ENCODE measurements at regions not wholly inside any gene's neighbourhood (a gene's known extent, or its start where the extent isn't known, plus 50 kb on each side); places are given as distances from the start of the nearest gene placed in this dataset.
A peak's percentile ranks its signal among the peaks of the same experiment; 100 is the strongest.
"Not testable (repeated sequence)": the region's sequence is repeated elsewhere in the genome, so short reads cannot be mapped to it uniquely, and the experiment has no call there.

- no peak for DNase-seq
Observed at GRCh38 chr10:57663401-57663800, 604.3 kb downstream of the IPMK start.

- no peak for DNase-seq
Observed at GRCh38 chr10:57661206-57661605, 606.5 kb downstream of the IPMK start.

- peak; percentile 51 to 65 (median 59) for DNase-seq
Observed at GRCh38 chr10:57657164-57657765, 610.4 kb downstream of the IPMK start.

- no peak for DNase-seq
Observed at GRCh38 chr10:57654856-57655255, 612.8 kb downstream of the IPMK start.

GRCh38 chr10:57645108-57645507 lies 622.6 kb downstream of the IPMK start:
- not testable (repeated sequence) for DNase-seq

GRCh38 chr10:57638411-57638810 lies 629.3 kb downstream of the IPMK start:
- no peak for DNase-seq

GRCh38 chr10:57628592-57629284 lies 639.0 kb downstream of the IPMK start:
- no peak for DNase-seq

- DNase-seq: no peak
Observed at GRCh38 chr10:57627642-57628178, 640.0 kb downstream of the IPMK start.

- DNase-seq: no peak
Observed at GRCh38 chr10:57624856-57625592, 642.7 kb downstream of the IPMK start.

- DNase-seq: no peak
Observed at GRCh38 chr10:57624066-57624465, 643.6 kb downstream of the IPMK start.

GRCh38 chr10:57621466-57621865 lies 646.2 kb downstream of the IPMK start:
- DNase-seq: no peak

GRCh38 chr10:57605948-57606485 lies 661.7 kb downstream of the IPMK start:
- DNase-seq: no peak

GRCh38 chr10:57599440-57599839 lies 668.3 kb downstream of the IPMK start:
- no peak for DNase-seq

- no peak for DNase-seq
Observed at GRCh38 chr10:57593983-57594573, 673.6 kb downstream of the IPMK start.

GRCh38 chr10:57579926-57580325 lies 687.8 kb downstream of the IPMK start:
- no peak for DNase-seq

- DNase-seq: no peak
Observed at GRCh38 chr10:57562211-57562610, 705.5 kb downstream of the IPMK start.

GRCh38 chr10:57551774-57552173 lies 715.9 kb downstream of the IPMK start:
- DNase-seq: not testable (repeated sequence)

- no peak for DNase-seq
Observed at GRCh38 chr10:57535306-57535705, 732.4 kb downstream of the IPMK start.

GRCh38 chr10:57513637-57514036 lies 754.1 kb downstream of the IPMK start:
- no peak for DNase-seq

- no peak for DNase-seq
Observed at GRCh38 chr10:57507788-57508187, 759.9 kb downstream of the IPMK start.

- no peak for DNase-seq
Observed at GRCh38 chr10:57506414-57507094, 761.1 kb downstream of the IPMK start.

- DNase-seq: no peak
Observed at GRCh38 chr10:57494486-57494885, 773.2 kb downstream of the IPMK start.

All from suppressor macrophage treated with lipopolysaccharide for 1 hour (primary cell).